Epithelial cell of esophagus (primary cell): ENCODE measurements at regions not wholly inside any gene's neighbourhood (a gene's known extent, or its start where the extent isn't known, plus 50 kb on each side); places are given as distances from the start of the nearest gene placed in this dataset.

Experiments
- DNase-seq: peaks from one replicate; pipeline ENCODE4 v3.0.0; 2010; ENCODE audit warnings: low read depth
- H3K4me3 ChIP-seq: 2 replicates; pipeline ENCODE4 v1.5.1; 2011; ENCODE audit warnings: mild to moderate bottlenecking, low read length, control low read depth
- TF ChIP-seq, protein P1 (sequence below): IDR thresholded peaks from 2 replicates; pipeline ENCODE4 v1.5.1; 2011; ENCODE audit warnings: low read depth, mild to moderate bottlenecking, low read length, control low read depth, inconsistent platforms; ENCODE audit not compliant: insufficient read depth; ENCODE audit errors: missing control alignments

DNA sequence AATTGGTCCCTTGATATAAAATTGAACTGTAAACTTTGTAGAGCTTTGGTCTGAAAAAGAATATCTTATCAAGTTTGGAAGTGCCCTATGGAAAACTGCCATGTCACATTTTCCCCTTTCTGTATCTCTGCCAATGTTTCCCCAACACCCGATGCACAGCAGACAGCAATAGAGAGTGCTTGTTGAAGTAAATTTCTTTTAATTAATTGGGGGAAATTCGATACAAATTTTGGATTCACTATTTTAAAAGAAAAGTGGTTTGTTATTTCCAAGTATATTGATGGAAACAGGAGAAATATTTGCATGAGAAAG, 208.1 kb downstream of the OGFRL1 start:
- no peak for DNase-seq
- TF ChIP-seq, protein P1, sequence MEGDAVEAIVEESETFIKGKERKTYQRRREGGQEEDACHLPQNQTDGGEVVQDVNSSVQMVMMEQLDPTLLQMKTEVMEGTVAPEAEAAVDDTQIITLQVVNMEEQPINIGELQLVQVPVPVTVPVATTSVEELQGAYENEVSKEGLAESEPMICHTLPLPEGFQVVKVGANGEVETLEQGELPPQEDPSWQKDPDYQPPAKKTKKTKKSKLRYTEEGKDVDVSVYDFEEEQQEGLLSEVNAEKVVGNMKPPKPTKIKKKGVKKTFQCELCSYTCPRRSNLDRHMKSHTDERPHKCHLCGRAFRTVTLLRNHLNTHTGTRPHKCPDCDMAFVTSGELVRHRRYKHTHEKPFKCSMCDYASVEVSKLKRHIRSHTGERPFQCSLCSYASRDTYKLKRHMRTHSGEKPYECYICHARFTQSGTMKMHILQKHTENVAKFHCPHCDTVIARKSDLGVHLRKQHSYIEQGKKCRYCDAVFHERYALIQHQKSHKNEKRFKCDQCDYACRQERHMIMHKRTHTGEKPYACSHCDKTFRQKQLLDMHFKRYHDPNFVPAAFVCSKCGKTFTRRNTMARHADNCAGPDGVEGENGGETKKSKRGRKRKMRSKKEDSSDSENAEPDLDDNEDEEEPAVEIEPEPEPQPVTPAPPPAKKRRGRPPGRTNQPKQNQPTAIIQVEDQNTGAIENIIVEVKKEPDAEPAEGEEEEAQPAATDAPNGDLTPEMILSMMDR: no peak
- H3K4me3 ChIP-seq: no peak overlapping the region

DNA sequence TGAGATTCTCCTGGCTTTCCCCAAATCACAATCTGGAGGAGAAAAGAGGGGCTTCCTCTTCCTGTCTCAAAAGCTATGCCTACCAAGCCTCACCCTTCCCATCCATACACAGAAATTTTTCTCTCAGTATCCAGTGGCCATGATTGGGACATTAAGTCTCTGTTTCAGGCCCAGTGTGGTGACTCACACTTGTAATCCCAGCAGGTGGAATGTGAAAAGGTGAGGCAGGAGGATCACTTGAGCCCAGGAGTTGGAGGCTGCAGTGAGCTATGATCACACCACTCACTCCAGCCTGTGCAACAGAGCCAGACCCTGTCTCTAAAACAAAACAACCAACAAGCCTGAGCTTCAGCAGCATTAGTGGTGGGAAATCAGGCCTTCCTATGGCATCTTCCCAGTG, 210.0 kb downstream of the OGFRL1 start:
- DNase-seq: peak; percentile 57
- no peak overlapping the region for H3K4me3 ChIP-seq
- TF ChIP-seq, protein P1: no peak

DNA sequence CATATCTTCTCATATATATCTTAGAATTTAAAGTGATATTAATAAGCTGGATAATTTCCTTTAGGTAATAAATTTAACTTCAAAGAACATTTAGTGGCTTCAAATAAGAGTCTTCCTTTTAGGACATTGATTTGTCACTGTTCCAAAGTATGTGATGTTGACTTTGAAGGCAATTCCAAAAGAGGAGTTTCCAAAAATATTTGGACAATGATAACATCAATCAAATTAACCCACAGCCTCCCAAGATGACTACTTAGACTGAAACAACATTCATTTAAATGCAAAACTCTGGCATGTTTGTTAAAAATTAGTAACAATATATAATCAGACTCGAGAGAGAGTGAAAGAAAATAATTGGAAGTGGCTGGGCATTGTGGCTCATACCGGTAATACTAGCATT, 211.1 kb downstream of the OGFRL1 start:
- H3K4me3 ChIP-seq: no peak overlapping the region
- TF ChIP-seq, protein P1: no peak
- no peak for DNase-seq

DNA sequence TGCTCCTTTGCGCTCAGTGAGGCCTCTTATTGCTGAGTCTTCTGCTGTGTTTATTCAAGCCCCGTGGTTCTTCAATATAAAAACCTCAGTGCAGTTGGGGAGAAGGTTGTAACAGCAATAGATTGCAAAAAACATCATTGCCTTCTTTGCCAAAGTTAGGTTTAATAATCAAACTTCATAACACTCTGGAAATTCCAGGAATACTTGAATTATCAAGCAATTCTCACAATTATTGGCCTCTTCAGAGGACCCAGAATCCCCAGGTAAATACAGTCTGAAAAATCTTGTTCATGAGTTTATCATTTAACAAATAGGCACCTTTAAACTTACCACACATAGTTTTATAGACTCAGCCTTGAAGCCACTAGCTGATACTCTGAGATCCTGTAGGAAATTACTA, 213.6 kb downstream of the OGFRL1 start:
- TF ChIP-seq, protein P1: no peak
- DNase-seq: no peak

DNA sequence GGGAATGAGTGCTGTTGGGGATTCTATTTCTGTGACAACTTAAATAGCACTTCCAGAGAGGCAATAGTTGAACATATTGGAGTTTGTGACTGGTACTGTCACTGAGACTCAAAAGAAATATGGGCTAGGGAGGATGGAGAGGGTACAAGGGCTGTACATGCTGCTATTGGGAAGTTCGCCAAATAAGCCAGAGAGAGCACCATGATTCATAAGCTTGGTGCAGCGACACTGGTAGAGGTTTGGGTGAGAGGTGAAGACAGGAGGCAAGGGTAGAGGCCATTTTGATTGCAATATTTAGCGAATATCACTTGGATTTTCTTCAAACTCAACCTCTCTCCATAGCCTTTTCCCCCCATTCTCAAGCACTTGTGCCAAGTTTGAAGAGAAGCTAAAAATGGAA, 214.3 kb downstream of the OGFRL1 start:
- no peak for DNase-seq
- no peak overlapping the region for H3K4me3 ChIP-seq
- TF ChIP-seq, protein P1: no peak

More for the DNA sequence above, 213.6 kb downstream of the OGFRL1 start:
- no peak overlapping the region for H3K4me3 ChIP-seq

DNA sequence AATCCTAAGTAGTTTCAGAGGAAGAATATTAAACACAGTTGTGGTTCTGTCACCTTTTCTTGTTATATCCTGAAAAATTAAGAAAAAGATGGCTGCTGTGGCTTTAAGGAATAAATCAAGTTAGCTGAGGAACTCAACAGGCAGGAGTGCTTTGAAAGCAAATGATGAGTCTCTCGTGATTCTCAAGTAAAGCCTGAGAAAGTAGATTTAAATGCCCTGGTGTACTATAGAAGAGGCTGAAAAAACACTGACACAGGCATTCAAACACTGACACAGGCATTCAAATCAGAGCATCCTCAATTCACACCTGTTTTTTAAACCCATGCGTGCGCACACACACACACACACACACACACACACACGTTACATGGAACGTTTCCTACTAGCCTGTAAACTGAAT, 218.6 kb downstream of the OGFRL1 start:
- H3K4me3 ChIP-seq: no peak overlapping the region
- no peak for DNase-seq
- TF ChIP-seq, protein P1: no peak

DNA sequence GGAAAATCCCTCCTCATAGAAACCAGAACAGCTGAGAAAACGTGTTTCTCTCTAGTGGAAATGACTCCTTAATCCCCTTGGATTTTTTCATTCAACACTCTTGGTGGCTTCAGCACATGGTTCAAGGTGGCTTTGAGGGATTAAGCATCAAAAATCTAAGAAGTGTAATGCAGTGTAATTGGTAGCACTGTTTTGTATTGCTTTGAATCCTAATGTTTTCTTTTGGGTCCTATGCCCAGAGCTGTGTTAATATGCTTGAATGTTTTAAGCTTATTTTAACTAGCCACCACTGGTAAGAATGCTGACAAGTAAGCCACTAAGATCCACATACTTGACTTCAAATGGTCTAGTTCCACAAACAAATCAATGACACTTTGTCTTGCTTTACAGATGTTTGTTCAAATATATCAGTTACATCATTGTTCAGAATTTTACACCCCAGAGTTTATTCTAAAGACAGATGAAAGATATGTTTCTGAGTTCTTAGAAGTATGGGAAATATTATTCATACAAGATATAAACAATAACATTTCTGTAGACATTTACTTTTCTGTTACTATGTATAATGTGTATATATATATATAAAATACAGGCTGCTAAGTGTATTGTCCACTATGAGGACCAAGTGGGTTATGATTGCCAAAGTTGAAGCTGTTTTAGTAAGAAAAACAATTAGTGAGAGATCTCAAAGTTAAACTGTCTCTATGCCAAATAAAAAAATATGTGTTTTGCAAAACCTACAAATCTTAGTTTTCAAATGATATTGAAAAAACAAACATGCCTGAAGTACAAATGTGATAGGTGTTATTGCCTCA, 220.8 kb downstream of the OGFRL1 start:
- TF ChIP-seq, protein P1: no peak
- H3K4me3 ChIP-seq: no peak overlapping the region
- no peak for DNase-seq
